ENCODE measurements at regions not wholly inside any gene's neighbourhood (a gene's known extent, or its start where the extent isn't known, plus 50 kb on each side); places are given as distances from the start of the nearest gene placed in this dataset.

- no peak for TF ChIP-seq CTCF (IDR thresholded peaks at IDR 0.05; ENCODE audit: borderline replicate concordance)
- intact Hi-C loops (cut with micrococcal nuclease) = no loop called here
- no peaks in the 10 kb centered on the region for H3K4me1 ChIP-seq
- DNase-seq = no peak
- no peak overlapping the region for H3K4me3 ChIP-seq
- no peaks in the 10 kb centered on the region for H3K9me3 ChIP-seq (replicated peaks)
- H3K27me3 ChIP-seq (ENCODE audit: low read depth) = no peaks in the 10 kb centered on the region
- no peaks in the 10 kb centered on the region for H3K36me3 ChIP-seq
- H3K27ac ChIP-seq (replicated peaks) = no peak overlapping the region
These were observed 976.8 kb upstream of the ADGRL3 start for GRCh38 chr4:60223208-60223923.

GRCh38 chr4:60241866-60242265 lies 958.3 kb upstream of the ADGRL3 start:
- Histone ChIP-seq H3K36me3 (no peaks in the 10 kb centered on the region), H3K4me1 (no peaks in the 10 kb centered on the region), H3K27ac (replicated peaks) (no peak overlapping the region), H3K4me3 (no peak overlapping the region), H3K27me3 (ENCODE audit: low read depth) (no peaks in the 10 kb centered on the region), H3K9me3 (replicated peaks) (no peaks in the 10 kb centered on the region)
- intact Hi-C loops (cut with micrococcal nuclease) = no loop called here
- DNase-seq = no peak
- no peak for TF ChIP-seq CTCF (IDR thresholded peaks at IDR 0.05; ENCODE audit: borderline replicate concordance)

- DNase-seq = no peak
- no peaks in the 10 kb centered on the region for H3K9me3 ChIP-seq (replicated peaks)
- intact Hi-C loops (cut with micrococcal nuclease) = no loop called here
- H3K4me3 ChIP-seq = no peak overlapping the region
- no peaks in the 10 kb centered on the region for H3K27me3 ChIP-seq (ENCODE audit: low read depth)
- H3K4me1 ChIP-seq = no peaks in the 10 kb centered on the region
- no peaks in the 10 kb centered on the region for H3K36me3 ChIP-seq
- H3K27ac ChIP-seq (replicated peaks) = no peak overlapping the region
- TF ChIP-seq CTCF (IDR thresholded peaks at IDR 0.05; ENCODE audit: borderline replicate concordance) = no peak
These were observed 950.3 kb upstream of the ADGRL3 start for GRCh38 chr4:60249784-60250183.

- Histone ChIP-seq H3K9me3 (replicated peaks) (no peaks in the 10 kb centered on the region), H3K36me3 (no peaks in the 10 kb centered on the region), H3K27me3 (ENCODE audit: low read depth) (no peaks in the 10 kb centered on the region), H3K27ac (replicated peaks) (no peak overlapping the region), H3K4me1 (no peaks in the 10 kb centered on the region), H3K4me3 (no peak overlapping the region)
- no peak for TF ChIP-seq CTCF (IDR thresholded peaks at IDR 0.05; ENCODE audit: borderline replicate concordance)
- intact Hi-C loops (cut with micrococcal nuclease) = no loop called here
- DNase-seq = no peak
These were observed 949.5 kb upstream of the ADGRL3 start for GRCh38 chr4:60250657-60251056.

- Histone ChIP-seq H3K27me3 (ENCODE audit: low read depth) (no peaks in the 10 kb centered on the region), H3K36me3 (no peaks in the 10 kb centered on the region), H3K4me1 (no peaks in the 10 kb centered on the region), H3K4me3 (no peak overlapping the region), H3K27ac (replicated peaks) (no peak overlapping the region), H3K9me3 (replicated peaks) (no peaks in the 10 kb centered on the region)
- intact Hi-C loops (cut with micrococcal nuclease) = no loop called here
- TF ChIP-seq CTCF (IDR thresholded peaks at IDR 0.05; ENCODE audit: borderline replicate concordance) = no peak
- no peak for DNase-seq
These were observed 940.3 kb upstream of the ADGRL3 start for GRCh38 chr4:60259781-60260180.

Measured in left ventricle myocardium inferior (tissue), 1 donor.